IMR-90 (cell line): ENCODE measurements at regions not wholly inside any gene's neighbourhood (a gene's known extent, or its start where the extent isn't known, plus 50 kb on each side); places are given as distances from the start of the nearest gene placed in this dataset.

Experiments
- CEBPB ChIP-seq: IDR thresholded peaks from 2 replicates; pipeline ENCODE4 v1.6.1; 2012; ENCODE audit warnings: low read depth, low read length, improper control_type of control experiment
- CHD1 ChIP-seq: IDR thresholded peaks from 2 replicates; pipeline ENCODE4 v1.6.1; 2012; ENCODE audit warnings: low read depth, low read length, improper control_type of control experiment
- CTCF ChIP-seq: conservative IDR thresholded peaks from 2 replicates; pipeline ENCODE4 v1.5.1; 2012; ENCODE audit warnings: mild to moderate bottlenecking, low read depth, low read length, improper control_type of control experiment
- ELK1 ChIP-seq: fragments of 150-350 bp; IDR thresholded peaks from 2 replicates; pipeline ENCODE4 v1.6.1; 2016; ENCODE audit warnings: low read depth, mild to moderate bottlenecking, low read length, moderate library complexity, borderline replicate concordance
- MAZ ChIP-seq: IDR thresholded peaks from 2 replicates; pipeline ENCODE4 v1.6.1; 2012; ENCODE audit warnings: low read depth, mild to moderate bottlenecking, low read length, improper control_type of control experiment, moderate library complexity, borderline replicate concordance
- MXI1 ChIP-seq: IDR thresholded peaks from 2 replicates; pipeline ENCODE4 v1.6.1; 2012; ENCODE audit warnings: low read depth, mild to moderate bottlenecking, low read length, moderate library complexity, borderline replicate concordance
- NFE2L2 ChIP-seq: fragments of 150-350 bp; IDR thresholded peaks from 2 replicates; pipeline ENCODE4 v1.6.1; 2016; ENCODE audit warnings: low read depth, mild to moderate bottlenecking, low read length
- POLR2A ChIP-seq: IDR thresholded peaks from 2 replicates; pipeline ENCODE4 v1.6.1; 2012; ENCODE audit warnings: mild to moderate bottlenecking, low read depth, low read length
- RAD21 ChIP-seq: IDR thresholded peaks from 2 replicates; pipeline ENCODE4 v1.6.1; 2012; ENCODE audit warnings: low read length, improper control_type of control experiment
- RCOR1 ChIP-seq: IDR thresholded peaks from 2 replicates; pipeline ENCODE4 v1.6.1; 2012; ENCODE audit warnings: mild to moderate bottlenecking, low read length, improper control_type of control experiment; ENCODE audit not compliant: insufficient replicate concordance
- RFX5 ChIP-seq: IDR thresholded peaks from 2 replicates; pipeline ENCODE4 v1.8.0; 2012; ENCODE audit warnings: low read depth, mild to moderate bottlenecking, low read length, moderate library complexity
- SMC3 ChIP-seq: fragments of 150-350 bp; IDR thresholded peaks from 2 replicates; pipeline ENCODE4 v1.6.1; 2016; ENCODE audit warnings: low read depth, mild to moderate bottlenecking, antibody characterized with exemption, low read length, moderate library complexity
- USF2 ChIP-seq: fragments of 150-350 bp; IDR thresholded peaks from 2 replicates; pipeline ENCODE4 v1.6.1; 2017; ENCODE audit warnings: mild to moderate bottlenecking, antibody characterized with exemption, low read length, low read depth

GRCh38 chr21:21682172-21682571 is 684.0 kb downstream of the NCAM2 start:
- TF ChIP-seq CTCF (no peak), RAD21 (no peak), CHD1 (no peak), POLR2A (no peak), MXI1 (no peak), USF2 (no peak), RFX5 (no peak), CEBPB (no peak), RCOR1 (no peak), MAZ (no peak), SMC3 (no peak), NFE2L2 (no peak), ELK1 (no peak)
